ENCODE measurements at regions not wholly inside any gene's neighbourhood (a gene's known extent, or its start where the extent isn't known, plus 50 kb on each side); places are given as distances from the start of the nearest gene placed in this dataset.

DNA sequence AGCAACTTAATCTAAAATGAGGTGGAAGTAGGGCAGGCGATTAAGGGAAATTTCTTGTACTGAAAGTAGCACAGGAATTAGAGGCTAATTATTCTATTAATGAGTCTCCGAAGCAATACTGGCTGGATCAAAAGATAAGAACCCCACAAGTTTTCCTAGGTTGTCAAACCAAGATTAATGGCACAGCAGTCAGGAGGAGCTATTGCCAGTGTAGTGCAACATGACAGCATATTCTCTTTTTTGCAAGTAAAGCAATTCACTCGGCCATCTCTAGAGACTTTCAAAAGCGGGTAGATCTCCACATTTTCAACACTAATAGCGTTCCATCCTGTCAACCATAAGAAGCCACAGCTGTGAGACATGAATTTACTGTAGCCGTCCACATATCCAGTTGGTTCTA is 81.2 kb downstream of the CYB561 start:
- no peaks in the 10 kb centered on the region for H3K9me3 ChIP-seq (ENCODE audit: control insufficient read depth, low read depth, low read length)
- H2AFZ ChIP-seq (ENCODE audit: low read length): no peak overlapping the region
- Mint-ChIP-seq H3K4me3 (no peak overlapping the region), H3K27ac (no peak overlapping the region), H3K36me3 (ENCODE audit: insufficient read depth in 1 of 3, low read depth in 3 of 3) (no peaks in the 10 kb centered on the region), H3K27me3 (ENCODE audit: low read depth) (no peaks in the 10 kb centered on the region), H3K4me1 (no peaks in the 10 kb centered on the region), H3K9me3 (no peaks in the 10 kb centered on the region)
- no peak overlapping the region for H3K9ac ChIP-seq (ENCODE audit: extremely low read depth, insufficient read length, low read length)
- no peak overlapping the region for H3K14ac ChIP-seq (ENCODE audit: insufficient read depth, low read length)
- H2BK15ac ChIP-seq (ENCODE audit: low read depth, low read length): no peak overlapping the region
- H2AK5ac ChIP-seq (ENCODE audit: insufficient read length, low read length): no peak overlapping the region
- H3K79me2 ChIP-seq (ENCODE audit: insufficient read depth, low read length): no peaks in the 10 kb centered on the region
- H3K4me1 ChIP-seq (ENCODE audit: insufficient read depth, low read length): no peaks in the 10 kb centered on the region
- DNase-seq: no peak
- H3K23me2 ChIP-seq (ENCODE audit: insufficient read length, low read depth, low read length, poor library complexity, severe bottlenecking): no peaks in the 10 kb centered on the region
- no peak overlapping the region for H3K56ac ChIP-seq (ENCODE audit: insufficient read length, low read depth, low read length)
- H2BK12ac ChIP-seq (ENCODE audit: insufficient read length, low read depth, low read length): no peak overlapping the region
- H4K20me1 ChIP-seq (ENCODE audit: control insufficient read depth, insufficient read depth, insufficient read length): no peaks in the 10 kb centered on the region
- no peak overlapping the region for H3T11ph ChIP-seq (ENCODE audit: low read length)
- H3K18ac ChIP-seq (ENCODE audit: insufficient read length, low read depth, low read length): no peak overlapping the region
- H3K27me3 ChIP-seq (ENCODE audit: insufficient read depth, low read length): no peaks in the 10 kb centered on the region
- H2BK5ac ChIP-seq (ENCODE audit: insufficient read length, low read length): no peak overlapping the region
- TF ChIP-seq, protein P1, sequence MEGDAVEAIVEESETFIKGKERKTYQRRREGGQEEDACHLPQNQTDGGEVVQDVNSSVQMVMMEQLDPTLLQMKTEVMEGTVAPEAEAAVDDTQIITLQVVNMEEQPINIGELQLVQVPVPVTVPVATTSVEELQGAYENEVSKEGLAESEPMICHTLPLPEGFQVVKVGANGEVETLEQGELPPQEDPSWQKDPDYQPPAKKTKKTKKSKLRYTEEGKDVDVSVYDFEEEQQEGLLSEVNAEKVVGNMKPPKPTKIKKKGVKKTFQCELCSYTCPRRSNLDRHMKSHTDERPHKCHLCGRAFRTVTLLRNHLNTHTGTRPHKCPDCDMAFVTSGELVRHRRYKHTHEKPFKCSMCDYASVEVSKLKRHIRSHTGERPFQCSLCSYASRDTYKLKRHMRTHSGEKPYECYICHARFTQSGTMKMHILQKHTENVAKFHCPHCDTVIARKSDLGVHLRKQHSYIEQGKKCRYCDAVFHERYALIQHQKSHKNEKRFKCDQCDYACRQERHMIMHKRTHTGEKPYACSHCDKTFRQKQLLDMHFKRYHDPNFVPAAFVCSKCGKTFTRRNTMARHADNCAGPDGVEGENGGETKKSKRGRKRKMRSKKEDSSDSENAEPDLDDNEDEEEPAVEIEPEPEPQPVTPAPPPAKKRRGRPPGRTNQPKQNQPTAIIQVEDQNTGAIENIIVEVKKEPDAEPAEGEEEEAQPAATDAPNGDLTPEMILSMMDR (conservative IDR thresholded peaks at IDR 0.05): no peak
- no peak overlapping the region for H3K4ac ChIP-seq (ENCODE audit: low read depth, low read length)
- WGBS (ENCODE audit: extremely low coverage, insufficient read length, low lambda C conversion rate): no CpG with 5 or more reads among the region's 6 CpGs
- no peak overlapping the region for H4K5ac ChIP-seq (ENCODE audit: insufficient read length, low read depth, low read length)
- H4K8ac ChIP-seq (replicated peaks; ENCODE audit: insufficient read length, low read depth, low read length): no peak overlapping the region
- no peak overlapping the region for H3K27ac ChIP-seq (ENCODE audit: insufficient read length, low read depth, low read length)
- no peak overlapping the region for H2BK20ac ChIP-seq (ENCODE audit: low read depth, low read length, poor library complexity, severe bottlenecking)
- H4K91ac ChIP-seq (ENCODE audit: insufficient read length, low read depth, low read length): no peak overlapping the region
- H3K4me2 ChIP-seq (ENCODE audit: insufficient read depth, insufficient read length, low read length): no peak overlapping the region
- H2BK120ac ChIP-seq (ENCODE audit: low read depth, low read length, poor library complexity, severe bottlenecking): no peak overlapping the region
- no peak overlapping the region for H3K23ac ChIP-seq (ENCODE audit: insufficient read length, low read depth, low read length)
- no peaks in the 10 kb centered on the region for H3K79me1 ChIP-seq (ENCODE audit: insufficient read depth, low read depth, low read length, poor library complexity, severe bottlenecking)
